Activated CD8-positive, alpha-beta T cell treated with anti-CD3 and anti-CD28 coated beads, Interleukin-2, amount 10 ng/mL, durations not matched to agents 7 days and 5 days (primary cell): ENCODE measurements at regions not wholly inside any gene's neighbourhood (a gene's known extent, or its start where the extent isn't known, plus 50 kb on each side); places are given as distances from the start of the nearest gene placed in this dataset.

Experiments
- ATAC-seq: fragments of 150-1000 bp; cut with Tn5 transposase; one replicate; pipeline ENCODE4 v1.10.0; 2021; ENCODE audit warnings: moderate library complexity
- CTCF ChIA-PET: fragments of 350-600 bp; sonication (Branson Sonifier 250); formaldehyde crosslinking; loops from one replicate; lab custom pipeline; 2021; ENCODE audit warnings: antibody characterized with exemption; lab: Charles Lee
- POLR2A ChIA-PET: fragments of 350-600 bp; sonication (Branson Sonifier 250); formaldehyde crosslinking; loops from one replicate; lab custom pipeline; 2021; ENCODE audit warnings: antibody characterized with exemption; lab: Charles Lee
- DNase-seq: peaks from one replicate; pipeline ENCODE4 v3.0.0-alpha.2; 2020
- H3K27ac Mint-ChIP-seq: one replicate; pipeline ENCODE4 v1.8.0; 2021; ENCODE audit warnings: mild to moderate bottlenecking, mixed read lengths
- H3K27me3 Mint-ChIP-seq: one replicate; pipeline ENCODE4 v1.8.0; 2021; ENCODE audit warnings: low read depth, mixed read lengths
- H3K36me3 Mint-ChIP-seq: one replicate; pipeline ENCODE4 v1.8.0; 2021; ENCODE audit warnings: low read depth, mixed read lengths
- H3K4me1 Mint-ChIP-seq: one replicate; pipeline ENCODE4 v1.8.0; 2021; ENCODE audit warnings: low read depth, mixed read lengths
- H3K4me3 Mint-ChIP-seq: one replicate; pipeline ENCODE4 v1.8.0; 2021; ENCODE audit warnings: mild to moderate bottlenecking, mixed read lengths
- H3K9me3 Mint-ChIP-seq: one replicate; pipeline ENCODE4 v1.8.0; 2022; ENCODE audit warnings: mixed read lengths; ENCODE audit not compliant: insufficient read depth

DNA sequence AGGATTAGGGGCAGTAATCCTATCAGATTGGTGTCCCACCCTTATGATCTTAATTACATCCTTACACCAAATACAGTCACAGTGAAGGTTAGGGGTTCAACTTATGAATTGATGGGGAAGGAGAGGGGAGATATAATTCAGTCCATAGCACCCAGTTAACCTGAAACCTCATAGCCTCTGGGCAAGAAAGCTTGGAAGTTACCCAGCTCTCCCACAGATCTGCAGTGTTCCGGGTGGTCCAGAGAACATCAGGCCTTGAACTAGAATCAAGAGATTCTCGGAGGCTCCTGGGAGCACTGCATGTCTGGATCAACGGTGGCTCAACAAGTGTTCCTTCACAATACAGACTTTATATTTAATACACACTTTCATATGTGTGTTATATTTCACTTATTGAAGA lies 392.6 kb upstream of the MARCKS start:
- ATAC-seq (no peak), DNase-seq (no peak)
- CTCF ChIA-PET: no interaction called here
- POLR2A ChIA-PET: interaction anchor here (0.7 kb wide), 1 partner anchor 84 kb away, joined by 4 read pairs; no protein-coding TSS in a partner anchor
- Mint-ChIP-seq H3K36me3 (no peaks in the 10 kb centered on the region), H3K4me1 (no peaks in the 10 kb centered on the region), H3K27ac (no peak overlapping the region), H3K4me3 (no peak overlapping the region), H3K9me3 (no peaks in the 10 kb centered on the region), H3K27me3 (no peaks in the 10 kb centered on the region)

- Mint-ChIP-seq H3K4me3 (no peak overlapping the region), H3K27me3 (no peaks in the 10 kb centered on the region), H3K4me1 (no peaks in the 10 kb centered on the region), H3K27ac (no peak overlapping the region), H3K9me3 (no peaks in the 10 kb centered on the region), H3K36me3 (no peaks in the 10 kb centered on the region)
- ChIA-PET POLR2A (interaction anchor here (0.7 kb wide), 1 partner anchor 85 kb away, joined by 4 read pairs; no protein-coding TSS in a partner anchor), CTCF (no interaction called here)
- ATAC-seq: no peak
- no peak for DNase-seq
Observed at GRCh38 chr6:113464960-113465359, 392.2 kb upstream of the MARCKS start.

DNA sequence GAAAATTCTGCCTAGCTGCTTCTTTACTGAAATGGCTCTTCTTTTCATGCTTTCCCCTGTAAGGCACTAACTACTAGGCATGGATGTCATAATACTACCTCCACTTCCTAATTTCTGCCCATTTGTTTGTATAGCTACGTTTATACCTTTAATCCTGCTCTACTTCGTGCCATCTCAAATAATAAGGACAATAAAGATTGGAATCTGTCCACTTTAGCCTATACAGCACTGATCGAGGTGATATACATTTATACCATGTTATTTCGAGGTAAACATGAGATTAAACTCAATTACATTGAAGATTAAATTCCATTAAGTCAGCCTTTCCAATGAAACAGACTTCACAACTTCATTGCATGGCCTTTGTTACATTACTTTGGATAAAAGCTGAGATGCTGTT lies 390.6 kb upstream of the MARCKS start:
- Mint-ChIP-seq H3K36me3 (no peaks in the 10 kb centered on the region), H3K9me3 (no peaks in the 10 kb centered on the region), H3K27ac (no peak overlapping the region), H3K4me3 (no peak overlapping the region), H3K27me3 (no peaks in the 10 kb centered on the region), H3K4me1 (no peaks in the 10 kb centered on the region)
- ChIA-PET POLR2A (no interaction called here), CTCF (no interaction called here)
- ATAC-seq (no peak), DNase-seq (no peak)

DNA sequence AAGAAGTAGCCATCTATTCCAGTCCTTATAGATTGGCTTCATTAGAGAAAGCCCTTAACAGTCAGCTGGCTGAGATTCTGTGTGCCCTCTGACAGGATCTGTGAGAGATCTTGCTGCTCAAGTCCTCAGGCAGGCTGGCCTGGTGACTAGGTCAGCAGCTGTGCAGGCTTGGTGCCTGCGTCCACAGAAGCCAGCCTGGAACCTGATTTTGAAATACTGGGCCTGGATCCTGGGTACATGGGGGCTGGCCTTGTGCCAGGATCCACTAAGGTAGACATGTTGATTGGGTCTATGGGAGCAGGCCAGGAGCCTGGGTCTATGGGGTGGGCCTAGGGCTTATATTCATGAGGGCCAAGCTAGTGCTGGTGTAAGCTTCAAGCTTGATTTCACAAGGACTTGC lies 381.8 kb upstream of the MARCKS start:
- Mint-ChIP-seq H3K9me3 (peaks cover 5% of the 10 kb centered on the region), H3K36me3 (no peaks in the 10 kb centered on the region), H3K4me3 (no peak overlapping the region), H3K4me1 (no peaks in the 10 kb centered on the region), H3K27ac (no peak overlapping the region), H3K27me3 (no peaks in the 10 kb centered on the region)
- ChIA-PET CTCF (no interaction called here), POLR2A (no interaction called here)
- ATAC-seq (no peak), DNase-seq (no peak)

GRCh38 chr6:113476937-113477839 lies 380.0 kb upstream of the MARCKS start:
- H3K27ac Mint-ChIP-seq: no peak overlapping the region
- H3K27me3 Mint-ChIP-seq: no peaks in the 10 kb centered on the region
- DNase-seq (no peak), ATAC-seq (no peak)
- no peaks in the 10 kb centered on the region for H3K36me3 Mint-ChIP-seq
- POLR2A ChIA-PET: no interaction called here
- CTCF ChIA-PET: no interaction called here
- H3K4me1 Mint-ChIP-seq: no peaks in the 10 kb centered on the region
- peaks cover 4% of the 10 kb centered on the region for H3K9me3 Mint-ChIP-seq
- no peak overlapping the region for H3K4me3 Mint-ChIP-seq

DNA sequence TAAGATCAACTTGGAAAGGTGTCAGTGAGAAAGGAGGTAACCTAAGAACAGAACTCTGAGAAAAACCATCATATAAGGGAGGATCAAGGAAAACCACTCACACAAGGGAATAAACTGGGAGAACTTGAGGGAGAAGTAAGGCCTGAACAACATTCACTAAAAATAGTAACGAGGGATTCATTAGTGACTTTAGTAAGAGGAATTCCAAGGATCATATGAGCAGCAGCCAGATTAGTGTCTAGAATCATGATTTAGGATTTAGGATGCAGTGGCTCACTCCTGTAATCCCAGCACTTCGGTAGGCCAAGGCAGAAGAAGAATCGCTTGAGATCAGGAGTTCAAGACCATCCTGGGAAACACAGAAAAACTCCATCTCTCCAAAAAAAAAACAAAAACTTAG lies 376.5 kb upstream of the MARCKS start:
- ATAC-seq (no peak), DNase-seq (no peak)
- POLR2A ChIA-PET: no interaction called here
- Mint-ChIP-seq H3K27ac (no peak overlapping the region), H3K36me3 (no peaks in the 10 kb centered on the region), H3K27me3 (no peaks in the 10 kb centered on the region), H3K9me3 (no peaks in the 10 kb centered on the region), H3K4me1 (no peaks in the 10 kb centered on the region), H3K4me3 (no peak overlapping the region)
- CTCF ChIA-PET: no interaction called here

DNA sequence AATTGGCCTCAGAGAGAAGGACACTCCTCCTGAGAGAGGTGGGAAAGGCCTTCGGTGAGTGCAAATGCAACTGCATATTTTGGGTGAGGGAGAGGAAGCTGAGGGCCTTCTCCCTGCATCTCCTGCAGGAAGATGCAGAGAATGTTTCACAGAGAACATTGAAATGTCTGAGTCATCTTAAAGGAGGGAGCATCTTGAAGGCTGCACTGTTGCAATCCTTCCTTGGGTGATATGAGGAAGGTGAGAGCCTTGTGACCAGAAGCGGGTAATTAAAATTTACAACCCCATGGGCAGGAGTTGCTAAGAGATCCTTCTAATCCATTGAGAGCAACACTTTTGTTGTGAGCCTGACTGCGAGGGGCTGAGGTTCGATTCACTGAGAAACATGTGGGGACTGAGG lies 375.7 kb upstream of the MARCKS start:
- Mint-ChIP-seq H3K27me3 (no peaks in the 10 kb centered on the region), H3K36me3 (no peaks in the 10 kb centered on the region), H3K4me1 (no peaks in the 10 kb centered on the region), H3K4me3 (no peak overlapping the region), H3K27ac (no peak overlapping the region), H3K9me3 (no peaks in the 10 kb centered on the region)
- no peak for ATAC-seq
- POLR2A ChIA-PET: no interaction called here
- no peak for DNase-seq
- CTCF ChIA-PET: no interaction called here

GRCh38 chr6:113481910-113482309 lies 375.2 kb upstream of the MARCKS start:
- Mint-ChIP-seq H3K4me3 (no peak overlapping the region), H3K36me3 (no peaks in the 10 kb centered on the region), H3K27ac (no peak overlapping the region), H3K4me1 (no peaks in the 10 kb centered on the region), H3K27me3 (no peaks in the 10 kb centered on the region), H3K9me3 (no peaks in the 10 kb centered on the region)
- DNase-seq (no peak), ATAC-seq (no peak)
- CTCF ChIA-PET: no interaction called here
- POLR2A ChIA-PET: no interaction called here

GRCh38 chr6:113482771-113483170 lies 374.4 kb upstream of the MARCKS start:
- no peaks in the 10 kb centered on the region for H3K27me3 Mint-ChIP-seq
- DNase-seq (no peak), ATAC-seq (no peak)
- H3K36me3 Mint-ChIP-seq: no peaks in the 10 kb centered on the region
- no peak overlapping the region for H3K27ac Mint-ChIP-seq
- no peak overlapping the region for H3K4me3 Mint-ChIP-seq
- ChIA-PET CTCF (no interaction called here), POLR2A (no interaction called here)
- no peaks in the 10 kb centered on the region for H3K4me1 Mint-ChIP-seq
- no peaks in the 10 kb centered on the region for H3K9me3 Mint-ChIP-seq

GRCh38 chr6:113486199-113486598 lies 370.9 kb upstream of the MARCKS start:
- H3K27me3 Mint-ChIP-seq: no peaks in the 10 kb centered on the region
- ChIA-PET CTCF (no interaction called here), POLR2A (no interaction called here)
- ATAC-seq (no peak), DNase-seq (no peak)
- no peaks in the 10 kb centered on the region for H3K4me1 Mint-ChIP-seq
- H3K9me3 Mint-ChIP-seq: no peaks in the 10 kb centered on the region
- H3K36me3 Mint-ChIP-seq: no peaks in the 10 kb centered on the region
- no peak overlapping the region for H3K4me3 Mint-ChIP-seq
- H3K27ac Mint-ChIP-seq: no peak overlapping the region

DNA sequence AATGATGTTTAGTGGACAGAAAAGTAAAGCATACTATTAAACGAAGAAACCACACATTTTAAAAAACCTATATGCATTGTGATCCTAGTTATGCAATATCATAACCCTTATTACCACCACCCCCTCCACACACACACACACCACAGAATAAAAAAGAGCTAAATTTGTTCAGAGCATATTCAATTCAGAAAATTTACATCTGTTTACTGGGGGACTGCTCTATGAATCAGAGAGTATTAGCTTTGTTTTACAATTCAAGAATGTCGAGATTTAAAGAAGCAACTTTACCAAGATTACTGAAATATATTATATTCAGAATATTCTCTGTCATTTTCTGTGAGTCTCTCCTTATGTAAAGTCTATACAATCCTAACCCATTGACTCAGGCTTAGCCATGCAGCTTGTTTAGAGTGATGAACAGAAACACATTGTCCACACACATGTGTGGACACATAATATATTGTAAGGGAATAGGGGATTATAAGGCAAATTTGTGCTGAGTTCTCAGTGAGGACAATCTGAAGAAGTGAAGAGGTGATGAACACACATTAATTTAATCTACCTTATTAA lies 369.6 kb upstream of the MARCKS start:
- ATAC-seq (no peak), DNase-seq (no peak)
- Mint-ChIP-seq H3K9me3 (no peaks in the 10 kb centered on the region), H3K27ac (no peak overlapping the region), H3K4me3 (no peak overlapping the region), H3K36me3 (no peaks in the 10 kb centered on the region), H3K4me1 (no peaks in the 10 kb centered on the region), H3K27me3 (no peaks in the 10 kb centered on the region)
- ChIA-PET CTCF (no interaction called here), POLR2A (no interaction called here)

- H3K4me1 Mint-ChIP-seq: no peaks in the 10 kb centered on the region
- H3K4me3 Mint-ChIP-seq: no peak overlapping the region
- no peaks in the 10 kb centered on the region for H3K27me3 Mint-ChIP-seq
- H3K9me3 Mint-ChIP-seq: no peaks in the 10 kb centered on the region
- no peak for ATAC-seq
- ChIA-PET POLR2A (no interaction called here), CTCF (interaction anchor here (0.5 kb wide), 1 partner anchor 262 kb away, joined by 3 read pairs; no protein-coding TSS in a partner anchor)
- DNase-seq: no peak
- H3K36me3 Mint-ChIP-seq: no peaks in the 10 kb centered on the region
- H3K27ac Mint-ChIP-seq: no peak overlapping the region
Observed at GRCh38 chr6:113488061-113488460, 369.1 kb upstream of the MARCKS start.
